ENCODE measurements at regions not wholly inside any gene's neighbourhood (a gene's known extent, or its start where the extent isn't known, plus 50 kb on each side); places are given as distances from the start of the nearest gene placed in this dataset.
A peak's percentile ranks its signal among the peaks of the same experiment; 100 is the strongest.

- 96 to 97% methylated on average over 10 to 12 of the region's 13 CpGs for WGBS, 2 experiments (ENCODE audit: insufficient coverage in 2 of 2)
- no peak overlapping the region for H3K4me3 ChIP-seq (ENCODE audit: extremely low read depth, insufficient read depth, low read length, poor library complexity, severe bottlenecking)
- H3K36me3 ChIP-seq (ENCODE audit: control insufficient read depth, insufficient read depth, low read length): no peaks in the 10 kb centered on the region
- H3K27ac ChIP-seq (ENCODE audit: low read depth, low read length, severe bottlenecking): no peak overlapping the region
- no peaks in the 10 kb centered on the region for H3K9me3 ChIP-seq (ENCODE audit: control insufficient read depth, low read length)
- no peaks in the 10 kb centered on the region for H3K4me1 ChIP-seq (ENCODE audit: control insufficient read depth, insufficient read depth, low read length, poor library complexity, severe bottlenecking)
These were observed 52.8 kb upstream of the DHX15 start for GRCh38 chr4:24637173-24637572.

- H3K4me3 ChIP-seq (ENCODE audit: extremely low read depth, insufficient read depth, low read length, poor library complexity, severe bottlenecking): no peak overlapping the region
- H3K27ac ChIP-seq (ENCODE audit: low read depth, low read length, severe bottlenecking): no peak overlapping the region
- H3K9me3 ChIP-seq (ENCODE audit: control insufficient read depth, low read length): no peaks in the 10 kb centered on the region
- H3K36me3 ChIP-seq (ENCODE audit: control insufficient read depth, insufficient read depth, low read length): no peaks in the 10 kb centered on the region
- WGBS, 2 experiments (ENCODE audit: insufficient coverage in 2 of 2): no CpG with 5 or more reads among the region's 1 CpG
- peaks cover 6% of the 10 kb centered on the region for H3K4me1 ChIP-seq (ENCODE audit: control insufficient read depth, insufficient read depth, low read length, poor library complexity, severe bottlenecking)
These were observed 54.1 kb upstream of the DHX15 start for GRCh38 chr4:24638396-24638875.

GRCh38 chr4:24639714-24640113 is 55.4 kb upstream of the DHX15 start:
- H3K27ac ChIP-seq (ENCODE audit: low read depth, low read length, severe bottlenecking): no peak overlapping the region
- H3K36me3 ChIP-seq (ENCODE audit: control insufficient read depth, insufficient read depth, low read length): no peaks in the 10 kb centered on the region
- H3K4me1 ChIP-seq (ENCODE audit: control insufficient read depth, insufficient read depth, low read length, poor library complexity, severe bottlenecking): peaks cover 10% of the 10 kb centered on the region
- 93 to 100% methylated on average over 4 to 5 of the region's 5 CpGs for WGBS, 2 experiments (ENCODE audit: insufficient coverage in 2 of 2)
- no peak overlapping the region for H3K4me3 ChIP-seq (ENCODE audit: extremely low read depth, insufficient read depth, low read length, poor library complexity, severe bottlenecking)
- H3K9me3 ChIP-seq (ENCODE audit: control insufficient read depth, low read length): no peaks in the 10 kb centered on the region

- H3K27ac ChIP-seq (ENCODE audit: low read depth, low read length, severe bottlenecking): no peak overlapping the region
- no peaks in the 10 kb centered on the region for H3K9me3 ChIP-seq (ENCODE audit: control insufficient read depth, low read length)
- no peak overlapping the region for H3K4me3 ChIP-seq (ENCODE audit: extremely low read depth, insufficient read depth, low read length, poor library complexity, severe bottlenecking)
- H3K36me3 ChIP-seq (ENCODE audit: control insufficient read depth, insufficient read depth, low read length): no peaks in the 10 kb centered on the region
- peaks cover 10% of the 10 kb centered on the region for H3K4me1 ChIP-seq (ENCODE audit: control insufficient read depth, insufficient read depth, low read length, poor library complexity, severe bottlenecking)
- 60 to 90% methylated on average over 1 to 3 of the region's 7 CpGs for WGBS, 2 experiments (ENCODE audit: insufficient coverage in 2 of 2)
These were observed 56.0 kb upstream of the DHX15 start for GRCh38 chr4:24640366-24640765.

GRCh38 chr4:24642981-24643547 is 58.7 kb upstream of the DHX15 start:
- Histone ChIP-seq H3K9me3 (ENCODE audit: control insufficient read depth, low read length) (no peaks in the 10 kb centered on the region), H3K4me3 (ENCODE audit: extremely low read depth, insufficient read depth, low read length, poor library complexity, severe bottlenecking) (no peak overlapping the region), H3K4me1 (ENCODE audit: control insufficient read depth, insufficient read depth, low read length, poor library complexity, severe bottlenecking) (peaks cover 10% of the 10 kb centered on the region), H3K27ac (ENCODE audit: low read depth, low read length, severe bottlenecking) (peak overlapping the region; percentile 82), H3K36me3 (ENCODE audit: control insufficient read depth, insufficient read depth, low read length) (no peaks in the 10 kb centered on the region)
- WGBS, 2 experiments (ENCODE audit: insufficient coverage in 2 of 2): no CpG with 5 or more reads among the region's 3 CpGs

GRCh38 chr4:24643774-24644520 is 59.6 kb upstream of the DHX15 start:
- Histone ChIP-seq H3K27ac (ENCODE audit: low read depth, low read length, severe bottlenecking) (peak overlapping the region; percentile 82), H3K4me3 (ENCODE audit: extremely low read depth, insufficient read depth, low read length, poor library complexity, severe bottlenecking) (no peak overlapping the region), H3K36me3 (ENCODE audit: control insufficient read depth, insufficient read depth, low read length) (no peaks in the 10 kb centered on the region), H3K9me3 (ENCODE audit: control insufficient read depth, low read length) (no peaks in the 10 kb centered on the region), H3K4me1 (ENCODE audit: control insufficient read depth, insufficient read depth, low read length, poor library complexity, severe bottlenecking) (peaks cover 10% of the 10 kb centered on the region)
- WGBS, 2 experiments (ENCODE audit: insufficient coverage in 2 of 2): 83 to 95% methylated on average over 3 to 4 of the region's 8 CpGs

- H3K4me1 ChIP-seq (ENCODE audit: control insufficient read depth, insufficient read depth, low read length, poor library complexity, severe bottlenecking): peaks cover 10% of the 10 kb centered on the region
- 84 to 86% methylated on average over 4 of the region's 6 CpGs for WGBS, 2 experiments (ENCODE audit: insufficient coverage in 2 of 2)
- no peak overlapping the region for H3K27ac ChIP-seq (ENCODE audit: low read depth, low read length, severe bottlenecking)
- H3K36me3 ChIP-seq (ENCODE audit: control insufficient read depth, insufficient read depth, low read length): no peaks in the 10 kb centered on the region
- H3K4me3 ChIP-seq (ENCODE audit: extremely low read depth, insufficient read depth, low read length, poor library complexity, severe bottlenecking): no peak overlapping the region
- no peaks in the 10 kb centered on the region for H3K9me3 ChIP-seq (ENCODE audit: control insufficient read depth, low read length)
These were observed 60.8 kb upstream of the DHX15 start for GRCh38 chr4:24644983-24645764.

- H3K4me3 ChIP-seq (ENCODE audit: extremely low read depth, insufficient read depth, low read length, poor library complexity, severe bottlenecking): no peak overlapping the region
- 100% methylated on average over 1 to 2 of the region's 4 CpGs for WGBS, 2 experiments (ENCODE audit: insufficient coverage in 2 of 2)
These were observed 61.6 kb upstream of the DHX15 start for GRCh38 chr4:24645765-24646550.

GRCh38 chr4:24646798-24647460 is 62.6 kb upstream of the DHX15 start:
- WGBS, 2 experiments (ENCODE audit: insufficient coverage in 2 of 2): 93 to 100% methylated on average over 2 to 3 of the region's 5 CpGs
- Histone ChIP-seq H3K4me3 (ENCODE audit: extremely low read depth, insufficient read depth, low read length, poor library complexity, severe bottlenecking) (no peak overlapping the region), H3K9me3 (ENCODE audit: control insufficient read depth, low read length) (no peaks in the 10 kb centered on the region), H3K4me1 (ENCODE audit: control insufficient read depth, insufficient read depth, low read length, poor library complexity, severe bottlenecking) (peaks cover 10% of the 10 kb centered on the region), H3K27ac (ENCODE audit: low read depth, low read length, severe bottlenecking) (no peak overlapping the region), H3K36me3 (ENCODE audit: control insufficient read depth, insufficient read depth, low read length) (no peaks in the 10 kb centered on the region)

More at GRCh38 chr4:24645765-24646550, 61.6 kb upstream of the DHX15 start:
- Histone ChIP-seq H3K36me3 (ENCODE audit: control insufficient read depth, insufficient read depth, low read length) (no peaks in the 10 kb centered on the region), H3K4me1 (ENCODE audit: control insufficient read depth, insufficient read depth, low read length, poor library complexity, severe bottlenecking) (peaks cover 10% of the 10 kb centered on the region), H3K9me3 (ENCODE audit: control insufficient read depth, low read length) (no peaks in the 10 kb centered on the region), H3K27ac (ENCODE audit: low read depth, low read length, severe bottlenecking) (no peak overlapping the region)
